Peyer's patch (tissue), 4 donors: ENCODE measurements at regions not wholly inside any gene's neighbourhood (a gene's known extent, or its start where the extent isn't known, plus 50 kb on each side); places are given as distances from the start of the nearest gene placed in this dataset.

Experiments
- DNase-seq, 3 donors: peaks; one replicate each; pipeline ENCODE4 v3.0.0-alpha.2; 2017 to 2019
- H3K27ac ChIP-seq, 4 donors: fragments of 200-600 bp; sonication (generic); one replicate each; pipeline ENCODE4 v1.5.1; 2016 to 2019
- H3K27me3 ChIP-seq, 2 donors: fragments of 200-600 bp; sonication (generic); one replicate each; pipeline ENCODE4 v1.5.1; 2019
- H3K36me3 ChIP-seq, 3 donors: fragments of 200-600 bp; sonication (generic); one replicate each; pipeline ENCODE4 v1.5.1; 2016 to 2019
- H3K4me1 ChIP-seq, 4 donors: fragments of 200-600 bp; sonication (generic); one replicate each; pipeline ENCODE4 v1.5.1; 2016 to 2019
- H3K4me3 ChIP-seq, 4 donors: fragments of 200-600 bp; sonication (generic); 1 replicate in 3 of 4; 2 replicates in 1 of 4; pipeline ENCODE4 v1.5.1; 2016 to 2019; ENCODE audit warnings: mild to moderate bottlenecking in 1 of 4
- H3K9me3 ChIP-seq, 4 donors: fragments of 200-600 bp; sonication (generic); one replicate each; pipeline ENCODE4 v1.5.1; 2016 to 2019; ENCODE audit warnings: mild to moderate bottlenecking in 1 of 4
- CTCF ChIP-seq, 6 experiments: fragments of 450-650 bp in 4 of 6; fragments of 200-600 bp in 2 of 6; sonication (generic) in 1 of 6; IDR thresholded peaks; one replicate each; pipeline ENCODE4 v1.5.1; 2017 to 2019; ENCODE audit warnings: antibody characterized with exemption in 6 of 6, mild to moderate bottlenecking in 3 of 6, moderate library complexity in 1 of 6
- POLR2A ChIP-seq, 2 donors: fragments of 450-650 bp; IDR thresholded peaks; one replicate each; pipeline ENCODE4 v1.5.1; 2017; ENCODE audit warnings: antibody characterized with exemption in 2 of 2, mild to moderate bottlenecking in 2 of 2, moderate library complexity in 2 of 2

- no peak for DNase-seq
- Histone ChIP-seq H3K9me3 (no peaks in the 10 kb centered on the region), H3K27ac (no peak overlapping the region), H3K4me3 (no peak overlapping the region), H3K4me1 (no peaks in the 10 kb centered on the region), H3K27me3 (no peaks in the 10 kb centered on the region), H3K36me3 (no peaks in the 10 kb centered on the region)
- TF ChIP-seq POLR2A (IDR thresholded peaks at IDR 0.05) (no peak), CTCF (IDR thresholded peaks at IDR 0.05) (no peak)
Observed at GRCh38 chr12:116642106-116642505, 82.9 kb downstream of the MAP1LC3B2 start.

GRCh38 chr12:116640281-116640680, 81.1 kb downstream of the MAP1LC3B2 start:
- H3K27me3 ChIP-seq, result no peaks in the 10 kb centered on the region
- no peak overlapping the region for H3K4me3 ChIP-seq
- DNase-seq, result no peak
- no peaks in the 10 kb centered on the region for H3K9me3 ChIP-seq
- TF ChIP-seq CTCF (IDR thresholded peaks at IDR 0.05), result no peak
- no peak for TF ChIP-seq POLR2A (IDR thresholded peaks at IDR 0.05)
- H3K4me1 ChIP-seq, result peaks cover 0 to 5% (median 0%) of the 10 kb centered on the region in 4 donors
- no peak overlapping the region for H3K27ac ChIP-seq
- no peaks in the 10 kb centered on the region for H3K36me3 ChIP-seq

GRCh38 chr12:116639765-116640164, 80.6 kb downstream of the MAP1LC3B2 start:
- no peak overlapping the region for H3K27ac ChIP-seq
- no peaks in the 10 kb centered on the region for H3K36me3 ChIP-seq
- no peaks in the 10 kb centered on the region for H3K9me3 ChIP-seq
- H3K27me3 ChIP-seq, result no peaks in the 10 kb centered on the region
- peaks cover 0 to 5% (median 0%) of the 10 kb centered on the region in 4 donors for H3K4me1 ChIP-seq
- TF ChIP-seq POLR2A (IDR thresholded peaks at IDR 0.05) (no peak), CTCF (IDR thresholded peaks at IDR 0.05) (no peak)
- H3K4me3 ChIP-seq, result no peak overlapping the region
- DNase-seq, result no peak

GRCh38 chr12:116638376-116638775, 79.2 kb downstream of the MAP1LC3B2 start:
- H3K9me3 ChIP-seq, result no peaks in the 10 kb centered on the region
- H3K36me3 ChIP-seq, result no peaks in the 10 kb centered on the region
- no peak for DNase-seq
- no peak overlapping the region for H3K27ac ChIP-seq
- no peaks in the 10 kb centered on the region for H3K27me3 ChIP-seq
- peaks cover 0 to 5% (median 0%) of the 10 kb centered on the region in 4 donors for H3K4me1 ChIP-seq
- TF ChIP-seq CTCF (IDR thresholded peaks at IDR 0.05), result no peak
- TF ChIP-seq POLR2A (IDR thresholded peaks at IDR 0.05), result no peak
- no peak overlapping the region for H3K4me3 ChIP-seq

GRCh38 chr12:116637589-116638150, 78.5 kb downstream of the MAP1LC3B2 start:
- peaks cover 0 to 5% (median 0%) of the 10 kb centered on the region in 4 donors for H3K4me1 ChIP-seq
- DNase-seq, result no peak
- H3K27ac ChIP-seq, result no peak overlapping the region

More at GRCh38 chr12:116637589-116638150, 78.5 kb downstream of the MAP1LC3B2 start:
- TF ChIP-seq CTCF (IDR thresholded peaks at IDR 0.05), result no peak
- TF ChIP-seq POLR2A (IDR thresholded peaks at IDR 0.05), result no peak
- Histone ChIP-seq H3K36me3 (no peaks in the 10 kb centered on the region), H3K9me3 (no peaks in the 10 kb centered on the region), H3K4me3 (no peak overlapping the region), H3K27me3 (no peaks in the 10 kb centered on the region)
